ENCODE measurements at regions not wholly inside any gene's neighbourhood (a gene's known extent, or its start where the extent isn't known, plus 50 kb on each side); places are given as distances from the start of the nearest gene placed in this dataset.

GRCh38 chr5:102700120-102700831 lies 54.8 kb upstream of the PAM start:
- H3K27me3 Mint-ChIP-seq: no peaks in the 10 kb centered on the region
- H3K79me2 ChIP-seq (ENCODE audit: control insufficient read depth, insufficient read depth, low read length): no peaks in the 10 kb centered on the region
- TF ChIP-seq CTCF (IDR thresholded peaks at IDR 0.05) (no peak), EZH2 (IDR thresholded peaks at IDR 0.05; ENCODE audit: borderline replicate concordance, insufficient read depth, low read depth, low read length, poor library complexity, severe bottlenecking) (no peak)
- no peaks in the 10 kb centered on the region for H3K27me3 ChIP-seq (replicated peaks in 1 of 4; ENCODE audit: control extremely low read depth in 1 of 4, control insufficient read depth in 3 of 4, insufficient read depth in 4 of 4, low read length in 3 of 4)
- H3K27ac Mint-ChIP-seq: no peak overlapping the region
- no peak overlapping the region for H2AFZ ChIP-seq (ENCODE audit: insufficient read depth, low read depth, low read length, poor library complexity, severe bottlenecking)
- no peak overlapping the region for H3K4me2 ChIP-seq (replicated peaks; ENCODE audit: low read depth, low read length, poor library complexity, severe bottlenecking)
- no peaks in the 10 kb centered on the region for H3K36me3 ChIP-seq (replicated peaks in 1 of 2; ENCODE audit: control extremely low read depth in 1 of 2, control insufficient read depth in 1 of 2, extremely low read depth in 1 of 2, insufficient read depth in 2 of 2, low read length in 1 of 2)
- intact Hi-C loops (cut with micrococcal nuclease): no loop called here
- H3K9ac ChIP-seq (ENCODE audit: low read length): no peak overlapping the region
- H4K20me1 ChIP-seq (ENCODE audit: control insufficient read depth, insufficient read depth, low read length, poor library complexity, severe bottlenecking): no peaks in the 10 kb centered on the region
- no CpG with 5 or more reads among the region's 1 CpG for WGBS (ENCODE audit: insufficient coverage)
- no peak for ATAC-seq (ENCODE audit: low read depth)
- no peaks in the 10 kb centered on the region for H3K4me1 ChIP-seq (ENCODE audit: control insufficient read depth in 2 of 2, insufficient read depth in 2 of 2, low read length in 2 of 2)
- ChIA-PET POLR2A (no interaction called here), CTCF (interaction anchor here (1.6 kb wide), 1 partner anchor 19 kb away, joined by 4 read pairs; no protein-coding TSS in a partner anchor)
- no peaks in the 10 kb centered on the region for H3K9me3 ChIP-seq (ENCODE audit: control extremely low read depth in 1 of 3, control insufficient read depth in 2 of 3, insufficient read depth in 1 of 3, low read length in 2 of 3)
- H3K9me3 Mint-ChIP-seq (ENCODE audit: insufficient read depth): no peaks in the 10 kb centered on the region
- no peaks in the 10 kb centered on the region for H3K4me1 Mint-ChIP-seq
- H3K4me3 Mint-ChIP-seq: no peak overlapping the region
- H3K27ac ChIP-seq (ENCODE audit: low read length in 2 of 2): no peak overlapping the region
- DNase-seq: no peak
- no peak overlapping the region for H3K4me3 ChIP-seq (ENCODE audit: control extremely low read depth in 1 of 5, extremely low read depth in 1 of 5, insufficient read depth in 1 of 5, low read depth in 2 of 5, low read length in 4 of 5)

- Histone ChIP-seq H3K36me3 (replicated peaks in 1 of 2; ENCODE audit: control extremely low read depth in 1 of 2, control insufficient read depth in 1 of 2, extremely low read depth in 1 of 2, insufficient read depth in 2 of 2, low read length in 1 of 2) (no peaks in the 10 kb centered on the region), H2AFZ (ENCODE audit: insufficient read depth, low read depth, low read length, poor library complexity, severe bottlenecking) (no peak overlapping the region), H3K4me2 (replicated peaks; ENCODE audit: low read depth, low read length, poor library complexity, severe bottlenecking) (no peak overlapping the region), H4K20me1 (ENCODE audit: control insufficient read depth, insufficient read depth, low read length, poor library complexity, severe bottlenecking) (no peaks in the 10 kb centered on the region), H3K79me2 (ENCODE audit: control insufficient read depth, insufficient read depth, low read length) (no peaks in the 10 kb centered on the region), H3K9me3 (ENCODE audit: control extremely low read depth in 1 of 3, control insufficient read depth in 2 of 3, insufficient read depth in 1 of 3, low read length in 2 of 3) (no peaks in the 10 kb centered on the region), H3K27ac (ENCODE audit: low read length in 2 of 2) (no peak overlapping the region), H3K4me1 (ENCODE audit: control insufficient read depth in 2 of 2, insufficient read depth in 2 of 2, low read length in 2 of 2) (no peaks in the 10 kb centered on the region), H3K27me3 (replicated peaks in 1 of 4; ENCODE audit: control extremely low read depth in 1 of 4, control insufficient read depth in 3 of 4, insufficient read depth in 4 of 4, low read length in 3 of 4) (no peaks in the 10 kb centered on the region), H3K4me3 (ENCODE audit: control extremely low read depth in 1 of 5, extremely low read depth in 1 of 5, insufficient read depth in 1 of 5, low read depth in 2 of 5, low read length in 4 of 5) (no peak overlapping the region), H3K9ac (ENCODE audit: low read length) (no peak overlapping the region)
- Mint-ChIP-seq H3K4me3 (no peak overlapping the region), H3K27me3 (no peaks in the 10 kb centered on the region), H3K27ac (no peak overlapping the region), H3K4me1 (no peaks in the 10 kb centered on the region), H3K9me3 (ENCODE audit: insufficient read depth) (no peaks in the 10 kb centered on the region)
- ChIA-PET POLR2A (no interaction called here), CTCF (interaction anchor here (1.6 kb wide), 1 partner anchor 19 kb away, joined by 4 read pairs; no protein-coding TSS in a partner anchor)
- intact Hi-C loops (cut with micrococcal nuclease): no loop called here
- ATAC-seq (ENCODE audit: low read depth) (no peak), DNase-seq (no peak)
- TF ChIP-seq CTCF (IDR thresholded peaks at IDR 0.05) (no peak), EZH2 (IDR thresholded peaks at IDR 0.05; ENCODE audit: borderline replicate concordance, insufficient read depth, low read depth, low read length, poor library complexity, severe bottlenecking) (no peak)
- WGBS (ENCODE audit: insufficient coverage): no CpG with 5 or more reads among the region's 2 CpGs
Measured at GRCh38 chr5:102700916-102701315, 54.2 kb upstream of the PAM start.

All from B cell (primary cell).